ENCODE measurements at regions not wholly inside any gene's neighbourhood (a gene's known extent, or its start where the extent isn't known, plus 50 kb on each side); places are given as distances from the start of the nearest gene placed in this dataset.

- Mint-ChIP-seq H3K27me3 (ENCODE audit: insufficient read depth) (no peaks in the 10 kb centered on the region), H3K9me3 (peaks cover 4% of the 10 kb centered on the region), H3K4me1 (ENCODE audit: low read depth) (no peaks in the 10 kb centered on the region), H3K36me3 (ENCODE audit: low read depth) (peaks cover 2% of the 10 kb centered on the region), H3K4me3 (no peak overlapping the region), H3K27ac (no peak overlapping the region)
- intact Hi-C loops (cut with micrococcal nuclease): no loop called here
- DNase-seq (ENCODE audit: low spot score): no peak
Measured at GRCh38 chr12:91937009-91937408, 208.6 kb downstream of the BTG1 start.

DNA sequence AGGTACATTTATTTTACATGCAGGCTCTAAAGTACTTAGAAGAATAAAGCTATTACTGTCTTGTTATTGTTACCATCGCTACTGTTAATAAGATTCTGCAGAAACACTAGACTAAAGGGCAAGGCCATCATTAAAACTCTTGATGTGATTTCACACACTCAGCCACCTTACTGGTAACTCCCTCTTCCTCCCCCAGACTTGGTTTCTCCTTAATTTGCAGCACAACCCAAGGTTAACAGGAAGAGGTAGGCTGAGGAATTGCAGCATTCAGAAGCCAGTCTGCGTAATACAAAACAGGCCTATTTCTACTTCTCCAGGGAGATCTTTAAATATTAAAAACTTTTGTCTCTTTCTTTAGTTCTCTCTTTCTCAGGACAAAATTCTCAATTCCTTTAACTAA is 210.3 kb downstream of the BTG1 start:
- Mint-ChIP-seq H3K27ac (no peak overlapping the region), H3K9me3 (no peaks in the 10 kb centered on the region), H3K27me3 (ENCODE audit: insufficient read depth) (no peaks in the 10 kb centered on the region), H3K36me3 (ENCODE audit: low read depth) (no peaks in the 10 kb centered on the region), H3K4me1 (ENCODE audit: low read depth) (no peaks in the 10 kb centered on the region), H3K4me3 (no peak overlapping the region)
- intact Hi-C loops (cut with micrococcal nuclease): no loop called here
- no peak for DNase-seq (ENCODE audit: low spot score)

DNA sequence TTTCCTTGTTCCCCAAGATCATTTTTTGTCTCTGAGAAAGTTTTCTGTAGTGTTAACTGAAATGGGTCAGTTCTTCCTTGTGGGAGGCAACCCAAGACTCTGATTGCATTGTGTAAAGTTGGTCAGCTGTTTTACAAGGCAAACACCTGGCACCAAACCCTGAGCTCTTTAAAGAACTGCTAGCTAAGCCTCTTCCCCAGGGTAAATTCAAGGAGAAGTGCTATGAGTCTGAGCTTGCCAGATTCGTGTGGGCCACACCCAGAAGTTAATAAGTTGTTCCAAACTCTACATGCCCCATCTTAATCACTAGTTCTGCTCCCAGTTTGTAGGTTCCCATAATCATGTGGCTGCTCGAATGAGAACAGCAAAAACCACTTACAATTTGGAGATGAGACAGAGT is 214.5 kb downstream of the BTG1 start:
- H3K9me3 Mint-ChIP-seq: peaks cover 4% of the 10 kb centered on the region
- no peaks in the 10 kb centered on the region for H3K36me3 Mint-ChIP-seq (ENCODE audit: low read depth)
- no peak for DNase-seq (ENCODE audit: low spot score)
- no peaks in the 10 kb centered on the region for H3K27me3 Mint-ChIP-seq (ENCODE audit: insufficient read depth)
- H3K4me3 Mint-ChIP-seq: no peak overlapping the region
- H3K4me1 Mint-ChIP-seq (ENCODE audit: low read depth): no peaks in the 10 kb centered on the region
- H3K27ac Mint-ChIP-seq: no peak overlapping the region
- intact Hi-C loops (cut with micrococcal nuclease): no loop called here

DNA sequence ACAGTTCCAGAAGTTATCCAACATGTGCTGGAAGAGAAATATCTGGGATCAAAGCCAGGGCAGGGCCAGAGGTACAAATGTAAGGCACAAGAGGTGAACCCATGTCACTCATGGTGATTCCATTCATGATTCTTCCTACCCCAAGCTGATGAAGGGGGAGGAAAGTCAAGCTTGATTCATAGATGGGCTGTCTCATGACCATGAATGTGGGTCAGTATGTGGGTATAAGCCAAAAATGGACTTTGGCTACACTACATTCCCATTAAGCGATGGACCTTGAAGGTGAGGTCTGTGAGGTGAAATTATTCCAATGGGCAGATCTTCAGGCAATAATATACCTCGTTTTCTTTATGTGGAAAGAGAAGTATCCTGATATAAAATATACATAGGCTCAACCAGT is 217.1 kb downstream of the BTG1 start:
- no peak for DNase-seq (ENCODE audit: low spot score)
- H3K4me1 Mint-ChIP-seq (ENCODE audit: low read depth): no peaks in the 10 kb centered on the region
- no peak overlapping the region for H3K27ac Mint-ChIP-seq
- H3K9me3 Mint-ChIP-seq: peaks cover 9% of the 10 kb centered on the region
- H3K4me3 Mint-ChIP-seq: no peak overlapping the region
- intact Hi-C loops (cut with micrococcal nuclease): no loop called here
- H3K27me3 Mint-ChIP-seq (ENCODE audit: insufficient read depth): no peaks in the 10 kb centered on the region
- H3K36me3 Mint-ChIP-seq (ENCODE audit: low read depth): peaks cover 4% of the 10 kb centered on the region

GRCh38 chr12:91926848-91927247 is 218.8 kb downstream of the BTG1 start:
- DNase-seq (ENCODE audit: low spot score): no peak
- Mint-ChIP-seq H3K36me3 (ENCODE audit: low read depth) (peaks cover 6% of the 10 kb centered on the region), H3K9me3 (peaks cover 12% of the 10 kb centered on the region), H3K27me3 (ENCODE audit: insufficient read depth) (no peaks in the 10 kb centered on the region), H3K4me1 (ENCODE audit: low read depth) (peaks cover 4% of the 10 kb centered on the region), H3K27ac (no peak overlapping the region), H3K4me3 (no peak overlapping the region)
- intact Hi-C loops (cut with micrococcal nuclease): no loop called here

- intact Hi-C loops (cut with micrococcal nuclease): no loop called here
- H3K4me3 Mint-ChIP-seq: no peak overlapping the region
- H3K36me3 Mint-ChIP-seq (ENCODE audit: low read depth): peaks cover 6% of the 10 kb centered on the region
- H3K27me3 Mint-ChIP-seq (ENCODE audit: insufficient read depth): no peaks in the 10 kb centered on the region
- no peak for DNase-seq (ENCODE audit: low spot score)
- H3K27ac Mint-ChIP-seq: no peak overlapping the region
- H3K9me3 Mint-ChIP-seq: peaks cover 12% of the 10 kb centered on the region
- H3K4me1 Mint-ChIP-seq (ENCODE audit: low read depth): peaks cover 9% of the 10 kb centered on the region
Measured at GRCh38 chr12:91924827-91925226, 220.8 kb downstream of the BTG1 start.

- Mint-ChIP-seq H3K27me3 (ENCODE audit: insufficient read depth) (no peaks in the 10 kb centered on the region), H3K27ac (no peak overlapping the region), H3K4me3 (no peak overlapping the region), H3K36me3 (ENCODE audit: low read depth) (peaks cover 6% of the 10 kb centered on the region), H3K4me1 (ENCODE audit: low read depth) (peaks cover 9% of the 10 kb centered on the region), H3K9me3 (peaks cover 12% of the 10 kb centered on the region)
- no peak for DNase-seq (ENCODE audit: low spot score)
- intact Hi-C loops (cut with micrococcal nuclease): no loop called here
Measured at GRCh38 chr12:91923864-91924263, 221.8 kb downstream of the BTG1 start.

GRCh38 chr12:91922674-91923073 is 223.0 kb downstream of the BTG1 start:
- Mint-ChIP-seq H3K4me1 (ENCODE audit: low read depth) (peaks cover 9% of the 10 kb centered on the region), H3K9me3 (peaks cover 8% of the 10 kb centered on the region), H3K27ac (no peak overlapping the region), H3K36me3 (ENCODE audit: low read depth) (peaks cover 6% of the 10 kb centered on the region), H3K4me3 (no peak overlapping the region), H3K27me3 (ENCODE audit: insufficient read depth) (no peaks in the 10 kb centered on the region)
- DNase-seq (ENCODE audit: low spot score): no peak
- intact Hi-C loops (cut with micrococcal nuclease): no loop called here

DNA sequence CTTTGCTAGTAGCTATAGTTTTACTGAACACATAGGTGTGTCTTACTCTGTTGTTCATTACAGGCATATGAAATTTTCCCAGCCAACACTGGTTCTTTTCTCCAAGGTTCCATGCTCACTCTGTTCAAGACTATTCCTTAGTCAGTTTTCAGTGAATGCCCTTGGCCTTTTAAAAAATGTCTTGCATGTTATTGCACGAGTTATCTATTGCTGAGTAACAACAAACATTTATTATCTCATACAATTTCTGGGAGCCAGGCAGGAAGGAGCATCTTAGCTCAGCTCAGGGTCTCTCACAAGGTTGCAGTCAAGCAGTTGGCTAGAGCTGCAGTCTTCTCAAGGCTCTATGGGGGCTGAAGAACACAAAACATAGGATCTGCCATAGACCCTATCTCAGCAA is 223.5 kb downstream of the BTG1 start:
- Mint-ChIP-seq H3K27me3 (ENCODE audit: insufficient read depth) (no peaks in the 10 kb centered on the region), H3K9me3 (peaks cover 8% of the 10 kb centered on the region), H3K27ac (no peak overlapping the region), H3K4me1 (ENCODE audit: low read depth) (peaks cover 9% of the 10 kb centered on the region), H3K4me3 (no peak overlapping the region), H3K36me3 (ENCODE audit: low read depth) (peaks cover 6% of the 10 kb centered on the region)
- no peak for DNase-seq (ENCODE audit: low spot score)
- intact Hi-C loops (cut with micrococcal nuclease): no loop called here

- H3K27ac Mint-ChIP-seq: no peak overlapping the region
- H3K4me1 Mint-ChIP-seq (ENCODE audit: low read depth): peaks cover 9% of the 10 kb centered on the region
- H3K4me3 Mint-ChIP-seq: no peak overlapping the region
- intact Hi-C loops (cut with micrococcal nuclease): no loop called here
- H3K27me3 Mint-ChIP-seq (ENCODE audit: insufficient read depth): no peaks in the 10 kb centered on the region
- DNase-seq (ENCODE audit: low spot score): no peak
- H3K9me3 Mint-ChIP-seq: peaks cover 8% of the 10 kb centered on the region
- peaks cover 6% of the 10 kb centered on the region for H3K36me3 Mint-ChIP-seq (ENCODE audit: low read depth)
Measured at GRCh38 chr12:91921555-91921954, 224.1 kb downstream of the BTG1 start.

- H3K27me3 Mint-ChIP-seq (ENCODE audit: insufficient read depth): no peaks in the 10 kb centered on the region
- no peak for DNase-seq (ENCODE audit: low spot score)
- peaks cover 6% of the 10 kb centered on the region for H3K36me3 Mint-ChIP-seq (ENCODE audit: low read depth)
- intact Hi-C loops (cut with micrococcal nuclease): no loop called here
- H3K4me1 Mint-ChIP-seq (ENCODE audit: low read depth): peaks cover 9% of the 10 kb centered on the region
- peaks cover 8% of the 10 kb centered on the region for H3K9me3 Mint-ChIP-seq
- no peak overlapping the region for H3K4me3 Mint-ChIP-seq
- H3K27ac Mint-ChIP-seq: no peak overlapping the region
Measured at GRCh38 chr12:91920741-91921140, 224.9 kb downstream of the BTG1 start.

DNA sequence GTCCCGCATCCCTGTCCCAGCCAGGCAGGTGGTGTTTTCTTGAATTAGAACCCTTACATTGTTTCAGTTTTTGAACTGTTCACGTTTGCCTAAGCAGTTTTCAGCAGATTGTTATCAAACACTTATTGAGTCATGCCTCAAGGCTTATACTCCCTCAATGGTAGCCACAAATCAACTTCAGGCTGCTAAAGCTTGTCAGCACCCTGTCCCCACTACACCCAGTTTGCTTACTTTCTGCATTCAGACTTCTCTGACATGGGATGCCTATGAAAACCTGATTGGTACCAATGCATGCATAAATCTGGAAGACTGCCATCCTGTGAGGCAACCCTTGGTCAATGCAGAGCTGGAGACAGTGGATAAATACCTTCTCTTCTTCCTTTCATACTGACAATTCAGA is 225.4 kb downstream of the BTG1 start:
- H3K27me3 Mint-ChIP-seq (ENCODE audit: insufficient read depth): peaks cover 1% of the 10 kb centered on the region
- peaks cover 9% of the 10 kb centered on the region for H3K4me1 Mint-ChIP-seq (ENCODE audit: low read depth)
- no peak overlapping the region for H3K4me3 Mint-ChIP-seq
- H3K27ac Mint-ChIP-seq: no peak overlapping the region
- intact Hi-C loops (cut with micrococcal nuclease): no loop called here
- no peak for DNase-seq (ENCODE audit: low spot score)
- peaks cover 8% of the 10 kb centered on the region for H3K9me3 Mint-ChIP-seq
- H3K36me3 Mint-ChIP-seq (ENCODE audit: low read depth): peaks cover 6% of the 10 kb centered on the region

DNA sequence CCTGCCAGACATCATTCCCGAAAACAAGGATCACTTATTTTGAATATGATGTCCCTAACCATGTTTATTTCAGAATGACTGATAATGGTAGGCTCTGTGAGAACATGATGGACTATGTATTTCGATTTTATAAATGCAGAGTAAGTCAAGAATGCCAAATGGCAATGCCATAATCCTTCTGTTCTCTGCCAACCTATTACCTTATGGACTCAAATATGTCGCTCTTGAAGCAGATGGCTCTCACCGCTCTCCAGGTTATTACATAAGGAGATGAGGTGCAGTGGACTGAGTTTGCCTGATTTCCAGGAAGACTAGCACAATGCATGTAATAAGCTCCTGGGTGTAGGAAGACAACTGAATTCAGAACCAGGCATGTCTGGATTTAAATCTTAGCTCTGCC is 227.2 kb downstream of the BTG1 start:
- Mint-ChIP-seq H3K4me3 (no peak overlapping the region), H3K27ac (no peak overlapping the region), H3K36me3 (ENCODE audit: low read depth) (peaks cover 3% of the 10 kb centered on the region), H3K27me3 (ENCODE audit: insufficient read depth) (peaks cover 2% of the 10 kb centered on the region), H3K4me1 (ENCODE audit: low read depth) (peaks cover 9% of the 10 kb centered on the region), H3K9me3 (peaks cover 3% of the 10 kb centered on the region)
- intact Hi-C loops (cut with micrococcal nuclease): no loop called here
- DNase-seq (ENCODE audit: low spot score): no peak

DNA sequence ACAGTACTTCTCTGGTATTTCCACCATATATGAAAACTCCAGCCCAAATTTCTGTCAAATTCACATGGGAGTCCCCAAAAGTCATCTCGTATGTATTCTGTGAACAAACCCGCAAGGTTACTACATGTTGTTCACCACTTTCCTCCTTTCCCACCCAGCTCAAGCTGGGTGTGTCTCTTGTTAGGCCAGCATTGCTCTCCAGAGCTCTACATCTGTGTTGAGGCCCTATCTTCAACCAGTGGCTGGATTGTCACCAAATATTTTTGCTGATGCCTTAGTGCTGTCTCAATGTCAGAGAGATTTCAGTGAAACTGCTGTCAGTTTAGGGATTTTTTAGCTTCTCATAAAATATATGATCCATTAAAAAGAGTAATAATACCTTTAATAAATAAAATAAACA is 230.9 kb downstream of the BTG1 start:
- Mint-ChIP-seq H3K27me3 (ENCODE audit: insufficient read depth) (peaks cover 2% of the 10 kb centered on the region), H3K36me3 (ENCODE audit: low read depth) (no peaks in the 10 kb centered on the region), H3K9me3 (no peaks in the 10 kb centered on the region), H3K4me3 (no peak overlapping the region), H3K27ac (no peak overlapping the region), H3K4me1 (ENCODE audit: low read depth) (peaks cover 5% of the 10 kb centered on the region)
- no peak for DNase-seq (ENCODE audit: low spot score)
- intact Hi-C loops (cut with micrococcal nuclease): no loop called here

Data from activated T-helper 1 cell treated with anti-CD3 and anti-CD28 coated beads, Interleukin-12 subunit alpha, Interleukin-12 subunit beta, Interleukin-2, Interleukin-4 antibody, amounts not matched to agents 30 ng/mL and 10 ng/mL and 1 ng/mL, durations not matched to agents 14 hours and 24 hours and 36 hours (primary cell).